T-helper 1 cell (primary cell): ENCODE measurements at regions not wholly inside any gene's neighbourhood (a gene's known extent, or its start where the extent isn't known, plus 50 kb on each side); places are given as distances from the start of the nearest gene placed in this dataset.
"Not testable (repeated sequence)": the region's sequence is repeated elsewhere in the genome, so short reads cannot be mapped to it uniquely, and the experiment has no call there.

ENCODE experiments used
- DNase-seq, 5 donors: peaks; one replicate each; pipeline ENCODE4 v3.0.0-alpha.2; 2012 to 2020

DNA sequence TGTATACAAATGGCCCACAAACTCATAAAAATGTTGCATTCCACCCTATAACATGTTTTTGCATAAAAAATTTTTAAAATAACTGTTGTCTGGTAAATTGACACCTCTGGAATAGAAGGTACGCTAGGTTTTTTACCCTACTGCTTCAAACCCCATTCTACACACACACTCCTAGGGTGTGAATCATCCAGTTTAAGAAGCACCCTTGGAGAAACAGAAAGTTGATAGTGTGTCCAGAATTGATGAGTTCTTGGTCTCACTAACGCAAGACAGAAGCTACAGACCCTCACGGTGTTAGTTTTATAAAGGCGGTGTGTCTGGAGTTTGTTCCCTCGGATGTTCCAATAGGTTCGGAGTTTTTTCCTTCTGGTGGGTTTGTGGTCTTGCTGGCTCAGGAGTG is 158.5 kb downstream of the KLRB1 start:
- no peak for DNase-seq

DNA sequence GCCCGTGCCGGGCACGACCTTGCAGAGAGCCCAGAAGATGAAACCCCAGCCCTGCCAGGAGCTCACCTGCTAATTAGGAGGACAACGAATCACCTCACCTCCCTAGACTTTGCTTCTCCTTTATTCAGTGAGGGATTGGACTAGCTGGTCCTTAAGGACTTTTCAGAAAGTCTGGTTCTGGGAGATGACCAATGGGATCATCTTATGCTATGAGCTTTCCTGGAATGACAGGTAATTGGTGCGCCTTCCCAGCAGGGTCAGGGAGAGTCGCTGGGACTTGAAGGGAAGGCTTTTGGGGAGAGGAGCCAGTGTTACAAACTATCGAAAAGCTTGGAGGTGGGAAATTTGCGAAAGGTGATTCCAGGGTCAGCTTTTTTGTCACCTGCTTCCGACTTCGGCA is 159.1 kb downstream of the KLRB1 start:
- DNase-seq = not testable (repeated sequence)

DNA sequence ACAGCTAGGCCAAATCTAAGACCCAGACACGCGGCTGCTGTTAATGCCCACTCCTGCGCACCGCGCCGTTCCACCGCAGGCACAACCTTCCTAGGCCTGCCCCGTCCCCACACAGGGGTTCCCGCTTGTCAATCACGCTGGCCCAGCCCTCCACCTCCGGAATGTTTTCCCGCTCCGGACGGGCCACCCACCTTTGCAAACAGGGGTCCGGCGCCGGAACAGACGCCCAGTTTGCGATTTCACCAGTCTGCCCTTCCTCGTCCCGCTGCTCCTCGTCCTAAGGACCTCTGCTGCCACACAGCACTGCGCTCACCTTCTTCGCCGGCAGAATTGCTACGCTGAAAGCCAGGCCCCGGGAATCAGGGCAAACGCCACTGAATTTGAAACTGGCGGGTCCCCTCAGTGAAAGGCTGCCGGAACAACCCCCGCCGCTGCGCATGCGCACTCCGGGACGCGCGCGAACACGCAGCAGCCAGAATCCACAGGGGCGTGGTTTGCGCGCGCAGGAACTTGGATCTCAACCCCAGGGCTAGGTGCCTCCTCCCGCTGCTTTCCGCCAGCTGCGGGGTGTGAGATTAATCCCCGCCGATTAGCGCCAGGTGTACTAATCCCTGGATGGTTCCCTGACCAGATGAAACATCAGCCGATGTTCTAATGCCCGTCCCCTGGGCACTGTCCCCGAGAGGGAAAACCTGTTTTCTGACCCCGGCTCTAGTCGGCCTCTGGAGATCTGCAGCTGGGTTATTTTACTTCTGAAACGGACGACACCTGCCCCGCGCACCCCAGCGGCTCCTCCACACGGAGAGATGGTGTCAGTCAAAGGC is 159.7 kb downstream of the KLRB1 start:
- peak; percentile 83 to 92 (median 88) for DNase-seq

- not testable (repeated sequence) for DNase-seq
Observed at GRCh38 chr12:9446883-9447761, 160.6 kb downstream of the KLRB1 start.

GRCh38 chr12:9440428-9440827 is 167.3 kb downstream of the KLRB1 start:
- DNase-seq = not testable (repeated sequence)

GRCh38 chr12:9435682-9436081 is 172.0 kb downstream of the KLRB1 start:
- DNase-seq = peak in 1 of 5 donors; percentile 8

- not testable (repeated sequence) for DNase-seq
Observed at GRCh38 chr12:9430385-9430784, 177.3 kb downstream of the KLRB1 start.

- not testable (repeated sequence) for DNase-seq
Observed at GRCh38 chr12:9428856-9429255, 178.9 kb downstream of the KLRB1 start.

GRCh38 chr12:9425429-9425828 is 182.3 kb downstream of the KLRB1 start:
- not testable (repeated sequence) for DNase-seq

DNA sequence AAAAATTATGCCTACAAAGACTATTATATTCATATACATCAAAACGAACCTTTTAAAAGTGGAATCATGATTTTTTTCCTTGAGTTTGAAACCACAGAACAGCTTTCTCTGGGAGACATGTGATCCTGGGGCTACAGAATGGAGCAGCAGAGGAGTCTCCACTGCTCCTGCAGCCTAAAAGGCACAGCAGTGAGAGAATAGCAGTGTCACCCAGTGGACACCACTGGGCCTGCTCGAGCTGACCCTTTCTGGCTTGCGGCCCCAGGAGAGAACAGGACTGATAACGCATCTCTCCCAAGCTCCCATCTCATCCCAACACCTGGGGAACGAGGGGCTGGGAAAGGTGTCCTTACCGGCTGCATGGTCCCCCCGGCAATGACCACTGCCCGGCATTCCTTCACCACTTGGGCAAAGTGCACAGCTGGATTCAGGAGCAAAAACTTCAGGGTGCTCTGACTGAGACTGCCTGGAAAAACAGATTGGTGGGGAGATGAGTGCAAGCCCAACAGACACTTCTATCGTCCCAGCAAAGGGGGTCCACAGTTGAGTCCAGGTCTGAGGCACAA is 183.5 kb downstream of the KLRB1 start:
- not testable (repeated sequence) for DNase-seq

- not testable (repeated sequence) for DNase-seq
Observed at GRCh38 chr12:9422689-9423088, 185.0 kb downstream of the KLRB1 start.

DNA sequence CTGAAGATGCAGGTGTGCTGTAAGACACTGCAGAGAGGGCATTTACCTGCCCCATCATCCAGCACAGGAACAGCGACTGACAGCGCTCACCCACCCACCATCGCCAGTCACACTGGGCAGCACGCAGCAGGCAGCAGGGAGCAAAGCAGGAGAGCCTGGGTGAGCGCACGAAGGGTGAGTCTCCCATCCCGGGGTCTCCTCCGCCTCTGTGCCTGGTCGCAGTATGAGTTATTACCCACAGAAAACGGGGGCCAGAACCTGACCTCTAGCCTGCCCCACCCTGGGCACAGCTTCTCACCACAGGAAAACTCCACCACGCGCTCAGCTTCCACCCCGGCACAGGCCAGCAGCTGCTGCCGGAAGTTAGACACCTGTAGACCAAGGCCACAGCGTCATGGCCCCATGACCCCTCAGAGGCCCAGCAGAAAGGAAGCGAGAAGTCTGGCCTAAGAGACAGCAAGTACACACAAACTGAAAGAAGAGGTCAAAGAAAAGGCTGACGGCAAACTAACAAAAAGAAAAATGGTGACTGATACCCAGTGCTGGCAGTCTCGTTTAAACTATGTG is 186.1 kb downstream of the KLRB1 start:
- DNase-seq = not testable (repeated sequence)

- not testable (repeated sequence) for DNase-seq
Observed at GRCh38 chr12:9420817-9421519, 186.7 kb downstream of the KLRB1 start.

DNA sequence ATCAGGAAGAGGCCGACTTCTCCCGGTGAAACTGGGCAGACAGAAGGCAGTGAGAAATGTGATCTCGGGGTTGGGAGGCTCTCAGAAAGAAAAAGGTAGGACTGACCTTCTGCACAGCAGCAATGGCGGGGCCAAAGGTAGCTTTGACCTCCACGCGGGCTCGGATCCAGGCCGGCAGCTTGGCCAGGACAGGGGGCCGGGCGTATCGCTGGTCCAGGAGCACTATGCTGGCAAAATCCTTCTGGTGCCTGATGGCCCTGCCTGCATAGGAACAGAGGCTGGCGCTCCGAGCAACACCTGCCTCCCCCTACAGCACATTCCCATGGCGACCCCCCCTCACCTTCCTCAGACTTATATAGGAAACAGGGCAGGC is 189.1 kb downstream of the KLRB1 start:
- not testable (repeated sequence) for DNase-seq

GRCh38 chr12:9417947-9418668 is 189.6 kb downstream of the KLRB1 start:
- not testable (repeated sequence) for DNase-seq

GRCh38 chr12:9417341-9417740 is 190.4 kb downstream of the KLRB1 start:
- not testable (repeated sequence) for DNase-seq

DNA sequence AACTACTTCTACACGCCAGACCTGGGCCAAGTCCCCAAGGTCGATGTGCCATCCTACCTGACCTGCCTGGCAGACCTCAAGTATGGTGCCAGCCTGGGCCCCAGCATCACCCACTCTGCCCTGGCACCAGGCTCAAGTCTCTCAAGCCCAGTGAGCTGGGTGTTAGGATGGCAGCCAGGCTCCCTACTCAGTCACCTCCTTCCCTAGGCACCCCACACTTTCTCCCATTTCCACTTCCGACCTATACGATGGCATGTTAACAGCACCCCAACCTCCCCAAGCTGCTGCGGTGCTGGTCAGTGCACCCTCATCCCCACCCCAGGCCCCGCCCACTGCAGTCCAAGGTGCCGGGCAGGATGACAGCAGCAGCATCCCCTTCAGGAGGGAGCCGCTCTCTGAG is 191.4 kb downstream of the KLRB1 start:
- DNase-seq = not testable (repeated sequence)

DNA sequence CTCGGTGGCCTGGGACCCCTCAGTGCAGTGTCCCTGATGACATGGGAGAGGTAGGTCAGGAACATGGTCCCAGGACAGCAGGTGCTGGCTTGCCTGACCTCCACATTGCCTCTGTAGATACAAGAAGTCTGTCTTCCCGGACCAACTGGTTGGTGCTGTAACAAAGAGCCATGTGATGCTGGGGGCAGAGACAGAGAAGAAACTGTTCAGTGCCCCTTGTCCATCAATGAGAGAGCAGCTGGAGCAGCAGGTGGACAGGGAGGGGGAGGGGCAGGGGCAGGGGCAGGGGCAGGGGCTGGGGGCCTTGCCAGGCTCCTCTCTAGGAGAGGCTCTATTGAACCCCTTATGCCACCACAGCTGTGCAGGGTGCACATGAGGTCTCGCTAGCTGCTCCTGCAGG is 191.8 kb downstream of the KLRB1 start:
- DNase-seq = not testable (repeated sequence)

DNA sequence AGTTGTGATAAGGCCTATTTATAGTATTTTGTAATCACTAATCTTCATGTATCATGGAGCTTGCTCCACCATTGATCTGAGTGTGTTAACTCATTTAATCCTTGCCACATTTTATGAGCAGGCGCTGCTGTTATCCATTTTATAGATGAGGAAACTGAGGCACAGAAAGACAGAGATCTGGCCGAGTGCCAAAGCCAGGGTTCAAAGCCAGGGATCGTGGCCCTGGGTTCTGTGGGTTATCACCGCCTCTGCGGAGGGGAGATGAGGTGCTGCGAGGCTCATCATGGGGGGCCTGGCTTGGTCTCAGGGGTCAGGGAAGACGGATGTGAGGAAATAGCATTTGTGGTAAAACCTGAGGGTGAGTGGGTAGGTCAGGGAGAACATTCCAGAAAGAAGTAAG is 193.9 kb downstream of the KLRB1 start:
- DNase-seq = not testable (repeated sequence)

GRCh38 chr12:9412459-9412858 is 195.3 kb downstream of the KLRB1 start:
- not testable (repeated sequence) for DNase-seq

- DNase-seq = not testable (repeated sequence)
Observed at GRCh38 chr12:9411616-9412268, 196.0 kb downstream of the KLRB1 start.
